ENCODE measurements at regions not wholly inside any gene's neighbourhood (a gene's known extent, or its start where the extent isn't known, plus 50 kb on each side); places are given as distances from the start of the nearest gene placed in this dataset.

DNA sequence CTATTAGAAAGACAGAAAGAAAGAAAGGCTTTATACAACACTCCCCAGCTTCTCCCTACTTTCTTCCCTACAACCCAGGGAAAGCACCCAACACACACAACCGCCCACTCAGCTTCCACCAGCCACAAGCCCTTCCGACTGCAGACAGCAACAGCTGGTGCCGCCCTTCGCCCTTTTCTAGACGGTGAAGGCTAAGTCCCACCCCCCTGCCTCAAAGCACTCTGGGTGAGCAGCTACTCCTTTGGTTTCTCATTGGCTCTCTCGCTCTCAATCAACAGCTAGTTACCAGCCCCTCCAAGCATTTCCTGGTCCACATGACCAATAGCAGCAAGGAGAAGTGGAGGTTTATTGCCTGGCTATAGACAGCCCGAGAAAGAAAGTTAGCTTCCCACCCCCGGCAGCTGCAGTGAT is 230.1 kb upstream of the MOCS1 start:
- no peaks in the 10 kb centered on the region for H3K9me3 ChIP-seq
- H3K4me1 ChIP-seq (replicated peaks): no peaks in the 10 kb centered on the region
- 87% methylated on average over 8 of the region's 8 CpGs for WGBS
- no peak overlapping the region for H3K4me3 ChIP-seq
- no peaks in the 10 kb centered on the region for H3K36me3 ChIP-seq
- DNase-seq (ENCODE audit: low spot score): no peak
- H3K27ac ChIP-seq: no peak overlapping the region
- no peaks in the 10 kb centered on the region for H3K27me3 ChIP-seq (replicated peaks; ENCODE audit: insufficient read depth)
- TF ChIP-seq, protein P1, sequence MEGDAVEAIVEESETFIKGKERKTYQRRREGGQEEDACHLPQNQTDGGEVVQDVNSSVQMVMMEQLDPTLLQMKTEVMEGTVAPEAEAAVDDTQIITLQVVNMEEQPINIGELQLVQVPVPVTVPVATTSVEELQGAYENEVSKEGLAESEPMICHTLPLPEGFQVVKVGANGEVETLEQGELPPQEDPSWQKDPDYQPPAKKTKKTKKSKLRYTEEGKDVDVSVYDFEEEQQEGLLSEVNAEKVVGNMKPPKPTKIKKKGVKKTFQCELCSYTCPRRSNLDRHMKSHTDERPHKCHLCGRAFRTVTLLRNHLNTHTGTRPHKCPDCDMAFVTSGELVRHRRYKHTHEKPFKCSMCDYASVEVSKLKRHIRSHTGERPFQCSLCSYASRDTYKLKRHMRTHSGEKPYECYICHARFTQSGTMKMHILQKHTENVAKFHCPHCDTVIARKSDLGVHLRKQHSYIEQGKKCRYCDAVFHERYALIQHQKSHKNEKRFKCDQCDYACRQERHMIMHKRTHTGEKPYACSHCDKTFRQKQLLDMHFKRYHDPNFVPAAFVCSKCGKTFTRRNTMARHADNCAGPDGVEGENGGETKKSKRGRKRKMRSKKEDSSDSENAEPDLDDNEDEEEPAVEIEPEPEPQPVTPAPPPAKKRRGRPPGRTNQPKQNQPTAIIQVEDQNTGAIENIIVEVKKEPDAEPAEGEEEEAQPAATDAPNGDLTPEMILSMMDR (IDR thresholded peaks at IDR 0.05): no peak
- TF ChIP-seq POLR2AphosphoS5 (IDR thresholded peaks at IDR 0.05): no peak
- TF ChIP-seq POLR2A (IDR thresholded peaks at IDR 0.05): no peak
- intact Hi-C loops (cut with DNase I): no loop called here

DNA sequence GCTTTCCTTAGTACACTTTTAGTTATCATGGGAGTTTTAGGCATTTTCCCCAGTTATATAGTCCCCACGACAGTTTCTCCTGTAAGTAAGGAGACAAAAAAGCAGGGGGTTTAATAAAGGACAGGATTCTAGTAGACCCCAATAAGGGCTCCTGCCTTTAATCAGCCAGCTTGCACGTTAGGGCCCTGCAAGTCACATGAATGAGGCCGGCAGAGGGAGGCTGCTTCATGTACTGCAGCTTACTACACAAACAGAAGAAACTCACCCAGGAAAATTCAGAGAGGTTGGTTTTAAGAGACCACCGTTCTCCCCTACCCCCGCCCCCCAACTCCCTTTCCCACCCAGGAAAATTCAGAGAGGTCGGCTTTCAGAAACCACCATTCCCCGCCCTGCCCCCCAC is 229.7 kb upstream of the MOCS1 start:
- DNase-seq (ENCODE audit: low spot score): no peak
- TF ChIP-seq POLR2A (IDR thresholded peaks at IDR 0.05): no peak
- TF ChIP-seq, protein P1 (IDR thresholded peaks at IDR 0.05): no peak
- TF ChIP-seq POLR2AphosphoS5 (IDR thresholded peaks at IDR 0.05): no peak
- H3K4me3 ChIP-seq: no peak overlapping the region
- no peaks in the 10 kb centered on the region for H3K9me3 ChIP-seq
- WGBS: 78% methylated on average over 6 of the region's 7 CpGs
- intact Hi-C loops (cut with DNase I): no loop called here
- H3K27me3 ChIP-seq (replicated peaks; ENCODE audit: insufficient read depth): no peaks in the 10 kb centered on the region
- no peaks in the 10 kb centered on the region for H3K4me1 ChIP-seq (replicated peaks)
- H3K27ac ChIP-seq: no peak overlapping the region
- no peaks in the 10 kb centered on the region for H3K36me3 ChIP-seq

DNA sequence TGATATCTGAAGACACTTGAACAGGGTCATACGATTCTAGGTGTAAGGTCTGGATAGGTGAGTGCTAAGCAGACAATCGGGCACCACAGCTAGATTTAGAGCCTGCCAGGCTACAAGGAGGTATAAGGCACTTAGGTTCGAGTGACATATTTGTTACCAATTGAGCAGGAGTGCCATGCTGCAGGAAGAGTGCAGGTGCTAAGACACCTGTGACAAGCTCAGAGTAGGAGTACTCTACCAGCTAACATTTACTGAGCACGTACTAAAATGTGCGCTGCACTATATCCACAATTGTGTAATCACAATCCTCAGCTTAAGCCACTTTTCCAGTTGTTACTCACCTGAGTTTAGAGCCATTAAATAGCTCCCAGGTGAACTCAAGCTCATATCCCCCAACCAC is 227.8 kb upstream of the MOCS1 start:
- no peaks in the 10 kb centered on the region for H3K9me3 ChIP-seq
- TF ChIP-seq, protein P1 (IDR thresholded peaks at IDR 0.05): no peak
- TF ChIP-seq POLR2AphosphoS5 (IDR thresholded peaks at IDR 0.05): no peak
- TF ChIP-seq POLR2A (IDR thresholded peaks at IDR 0.05): no peak
- no peak for DNase-seq (ENCODE audit: low spot score)
- H3K4me1 ChIP-seq (replicated peaks): no peaks in the 10 kb centered on the region
- no peak overlapping the region for H3K27ac ChIP-seq
- intact Hi-C loops (cut with DNase I): no loop called here
- H3K27me3 ChIP-seq (replicated peaks; ENCODE audit: insufficient read depth): no peaks in the 10 kb centered on the region
- 90% methylated on average over 5 of the region's 5 CpGs for WGBS
- H3K4me3 ChIP-seq: no peak overlapping the region
- no peaks in the 10 kb centered on the region for H3K36me3 ChIP-seq

DNA sequence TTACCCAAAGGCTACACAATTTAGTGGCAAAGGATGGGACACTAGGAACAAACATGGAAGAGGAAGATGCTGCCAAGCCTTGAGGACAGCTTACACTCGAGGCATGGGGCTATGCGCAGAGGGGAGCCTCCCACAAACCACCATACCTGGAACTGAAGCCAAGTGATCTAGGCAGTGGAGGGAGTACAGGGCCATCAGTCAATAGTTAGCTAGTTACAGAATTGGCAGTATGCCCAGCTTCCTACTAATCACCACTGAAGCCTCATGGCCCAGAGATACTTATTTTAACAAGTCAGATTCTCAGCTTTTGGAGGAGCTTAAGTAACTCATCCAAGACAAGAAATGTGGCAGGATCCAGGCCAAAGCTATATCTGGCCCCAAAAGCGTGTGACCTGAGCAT is 226.6 kb upstream of the MOCS1 start:
- WGBS: 87% methylated on average over 3 of the region's 3 CpGs
- no peak for DNase-seq (ENCODE audit: low spot score)
- no peaks in the 10 kb centered on the region for H3K9me3 ChIP-seq
- no peaks in the 10 kb centered on the region for H3K27me3 ChIP-seq (replicated peaks; ENCODE audit: insufficient read depth)
- TF ChIP-seq POLR2AphosphoS5 (IDR thresholded peaks at IDR 0.05) (no peak), POLR2A (IDR thresholded peaks at IDR 0.05) (no peak)
- TF ChIP-seq, protein P1 (IDR thresholded peaks at IDR 0.05): no peak
- intact Hi-C loops (cut with DNase I): no loop called here
- H3K4me3 ChIP-seq: no peak overlapping the region
- H3K36me3 ChIP-seq: no peaks in the 10 kb centered on the region
- H3K27ac ChIP-seq: no peak overlapping the region
- no peaks in the 10 kb centered on the region for H3K4me1 ChIP-seq (replicated peaks)

DNA sequence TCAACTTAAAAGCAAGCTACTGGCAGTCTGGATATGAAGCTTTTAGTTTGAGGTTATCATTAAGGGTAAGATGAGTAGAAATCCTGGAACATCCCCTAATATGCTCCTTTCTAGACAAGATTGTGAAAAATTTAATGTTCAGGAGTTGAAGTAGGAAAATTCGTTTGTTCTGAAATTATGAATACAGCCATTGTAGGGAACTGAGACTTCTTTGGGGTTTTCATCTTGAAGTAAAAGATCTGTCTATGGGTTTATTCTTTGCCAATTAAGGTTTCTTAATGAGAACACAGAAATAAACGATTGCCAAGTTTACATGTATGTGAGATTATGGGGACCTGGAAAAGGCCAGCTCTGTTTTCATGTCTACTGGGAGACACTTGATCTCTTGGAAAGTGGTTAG is 225.6 kb upstream of the MOCS1 start:
- no peaks in the 10 kb centered on the region for H3K27me3 ChIP-seq (replicated peaks; ENCODE audit: insufficient read depth)
- intact Hi-C loops (cut with DNase I): no loop called here
- no peaks in the 10 kb centered on the region for H3K36me3 ChIP-seq
- H3K27ac ChIP-seq: no peak overlapping the region
- no peaks in the 10 kb centered on the region for H3K9me3 ChIP-seq
- 48% methylated on average over 2 of the region's 2 CpGs for WGBS
- DNase-seq (ENCODE audit: low spot score): no peak
- no peak overlapping the region for H3K4me3 ChIP-seq
- H3K4me1 ChIP-seq (replicated peaks): no peaks in the 10 kb centered on the region
- TF ChIP-seq POLR2A (IDR thresholded peaks at IDR 0.05) (no peak), POLR2AphosphoS5 (IDR thresholded peaks at IDR 0.05) (no peak)
- TF ChIP-seq, protein P1 (IDR thresholded peaks at IDR 0.05): no peak
